Pancreas (tissue), 10 donors: ENCODE measurements at regions not wholly inside any gene's neighbourhood (a gene's known extent, or its start where the extent isn't known, plus 50 kb on each side); places are given as distances from the start of the nearest gene placed in this dataset.
A peak's percentile ranks its signal among the peaks of the same experiment; 100 is the strongest.

Experiments used
- ATAC-seq, 4 donors: fragments of 200-7000 bp; cut with Tn5 transposase; one replicate each; pipeline versions ENCODE4 v1.8.0 to v1.9.1; 2020; ENCODE audit warnings: mild to moderate bottlenecking in 4 of 4, moderate library complexity in 4 of 4
- DNase-seq, 6 donors: peaks; one replicate each; pipeline ENCODE4 v3.0.0-alpha.2; 2020
- FAIRE-seq: peaks from 2 replicates; lab custom pipeline; 2012; peaks lifted over from hg19 to GRCh38; lab: Jason Lieb, UNC
- H3K27ac ChIP-seq, 4 donors: fragments of 200-600 bp; sonication (generic); 1 replicate in 3 of 4; 2 replicates in 1 of 4; pipeline versions ENCODE4 v1.5.0 to v1.8.0; 2020
- H3K27me3 ChIP-seq, 4 donors: fragments of 200-600 bp; one replicate each; pipeline ENCODE4 v1.8.0; 2021
- H3K36me3 ChIP-seq, 3 donors: fragments of 200-600 bp; sonication (generic) in 1 of 3; one replicate each; pipeline versions ENCODE4 v1.5.0 to v1.8.0; 2020 to 2021
- H3K4me1 ChIP-seq, 3 donors: fragments of 200-600 bp; one replicate each; pipeline ENCODE4 v1.8.0; 2021
- H3K4me3 ChIP-seq, 4 donors: fragments of 200-600 bp; sonication (generic) in 2 of 4; one replicate each; pipeline versions ENCODE4 v1.5.0 to v1.8.0; 2020 to 2021
- H3K9me3 ChIP-seq, 4 donors: fragments of 200-600 bp; one replicate each; pipeline ENCODE4 v1.8.0; 2021
- WGBS, 2 donors: extraction: QIAGEN DNeasy Blood & Tissue Kit; methylation state at CpG; one replicate each; pipeline ENCODE4 v1.1.7; 2013; 5-methylcytosine and 5-hydroxymethylcytosine counted together
- intact Hi-C, 3 donors: fragments of 100-400 bp; cut with DNase I; formaldehyde crosslinking; loops; one replicate each; pipeline versions ENCODE4 v1.11.1 to v1.14.2; 2022
- TF ChIP-seq, protein P1 (sequence below), 4 donors: fragments of 200-600 bp; sonication (generic) in 3 of 4; IDR thresholded peaks; one replicate each; pipeline versions ENCODE4 v1.5.0 to v1.8.0; 2021; ENCODE audit warnings: antibody characterized with exemption in 4 of 4
- donor health status: healthy with polysubstance abuse.
- donor health status: DM: no; HTN: no; CAD: no; lungs with moderate emphysema.
- donor health status: DM: no; HTN: no; CAD: no.
- donor health status: control.
- donor health status: control.
- donor health status: Bipolar disorder and iron deficiency.
- donor health status: DM: yes; HTN: yes; CAD: no.
- donor health status: DM: no; HTN: no; CAD: no.
- donor health status: DM: no; HTN: no; CAD: no.
- donor health status: DM: yes; HTN: yes; CAD: no.

DNA sequence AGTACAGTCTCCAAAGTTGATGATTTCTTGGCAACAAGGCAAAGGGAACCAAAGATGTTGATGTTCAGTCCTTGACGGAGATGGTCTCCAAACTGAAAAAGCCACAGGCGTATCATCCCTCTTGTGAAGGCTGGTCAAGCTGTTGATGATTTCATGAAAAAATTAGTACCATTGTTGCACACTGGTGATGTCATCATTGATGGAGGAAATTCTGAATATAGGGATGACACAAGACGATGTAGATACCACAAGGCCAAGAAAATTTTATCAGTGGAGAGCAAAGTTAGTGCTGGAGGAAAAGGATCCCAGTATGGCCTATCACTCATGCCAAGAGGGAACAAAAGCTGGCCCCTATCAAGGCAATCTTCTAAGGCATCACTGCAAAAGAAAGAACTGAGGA, 88.7 kb upstream of the KRR1 start:
- FAIRE-seq (no peak), DNase-seq (no peak), ATAC-seq (no peak)
- no peaks in the 10 kb centered on the region for H3K4me1 ChIP-seq
- TF ChIP-seq, protein P1, sequence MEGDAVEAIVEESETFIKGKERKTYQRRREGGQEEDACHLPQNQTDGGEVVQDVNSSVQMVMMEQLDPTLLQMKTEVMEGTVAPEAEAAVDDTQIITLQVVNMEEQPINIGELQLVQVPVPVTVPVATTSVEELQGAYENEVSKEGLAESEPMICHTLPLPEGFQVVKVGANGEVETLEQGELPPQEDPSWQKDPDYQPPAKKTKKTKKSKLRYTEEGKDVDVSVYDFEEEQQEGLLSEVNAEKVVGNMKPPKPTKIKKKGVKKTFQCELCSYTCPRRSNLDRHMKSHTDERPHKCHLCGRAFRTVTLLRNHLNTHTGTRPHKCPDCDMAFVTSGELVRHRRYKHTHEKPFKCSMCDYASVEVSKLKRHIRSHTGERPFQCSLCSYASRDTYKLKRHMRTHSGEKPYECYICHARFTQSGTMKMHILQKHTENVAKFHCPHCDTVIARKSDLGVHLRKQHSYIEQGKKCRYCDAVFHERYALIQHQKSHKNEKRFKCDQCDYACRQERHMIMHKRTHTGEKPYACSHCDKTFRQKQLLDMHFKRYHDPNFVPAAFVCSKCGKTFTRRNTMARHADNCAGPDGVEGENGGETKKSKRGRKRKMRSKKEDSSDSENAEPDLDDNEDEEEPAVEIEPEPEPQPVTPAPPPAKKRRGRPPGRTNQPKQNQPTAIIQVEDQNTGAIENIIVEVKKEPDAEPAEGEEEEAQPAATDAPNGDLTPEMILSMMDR (IDR thresholded peaks at IDR 0.05), result no peak
- H3K27me3 ChIP-seq, result no peaks in the 10 kb centered on the region
- intact Hi-C loops, result no loop called here
- no peaks in the 10 kb centered on the region for H3K9me3 ChIP-seq
- WGBS, 2 donors, result 92 to 94% methylated on average over 3 of the region's 3 CpGs
- H3K27ac ChIP-seq, result no peak overlapping the region
- H3K4me3 ChIP-seq, result no peak overlapping the region
- H3K36me3 ChIP-seq, result no peaks in the 10 kb centered on the region

DNA sequence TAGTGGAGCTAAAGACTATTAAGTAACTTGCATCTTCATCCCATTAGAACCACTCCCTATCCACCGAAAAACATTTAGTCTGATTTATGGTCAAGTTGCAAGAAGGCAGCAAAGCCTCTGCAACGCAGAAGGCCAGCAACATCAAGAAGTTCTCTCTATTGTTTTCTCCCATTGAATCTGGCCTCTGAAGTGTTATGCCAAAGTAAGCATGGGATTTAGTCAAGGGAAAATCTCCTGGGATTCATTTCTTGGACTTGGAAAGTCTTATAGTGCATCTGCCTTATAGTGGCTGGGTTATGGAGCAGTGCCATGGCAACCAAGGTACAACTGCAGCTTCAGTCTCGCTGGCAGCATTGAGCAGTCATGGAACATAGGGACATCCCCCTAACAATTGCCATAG, 87.7 kb upstream of the KRR1 start:
- intact Hi-C loops, result no loop called here
- FAIRE-seq (no peak), ATAC-seq (no peak), DNase-seq (no peak)
- Histone ChIP-seq H3K4me1 (no peaks in the 10 kb centered on the region), H3K27me3 (no peaks in the 10 kb centered on the region), H3K9me3 (no peaks in the 10 kb centered on the region), H3K36me3 (no peaks in the 10 kb centered on the region), H3K4me3 (no peak overlapping the region), H3K27ac (no peak overlapping the region)
- WGBS, 2 donors, result 94 to 95% methylated on average over 3 of the region's 3 CpGs
- TF ChIP-seq, protein P1 (IDR thresholded peaks at IDR 0.05), result no peak

- Histone ChIP-seq H3K36me3 (no peaks in the 10 kb centered on the region), H3K9me3 (no peaks in the 10 kb centered on the region), H3K27ac (no peak overlapping the region), H3K4me3 (no peak overlapping the region), H3K27me3 (no peaks in the 10 kb centered on the region), H3K4me1 (peaks cover 0 to 9% (median 3%) of the 10 kb centered on the region in 3 donors)
- ATAC-seq, result no peak
- WGBS, 2 donors, result 40 to 45% methylated on average over 1 of the region's 1 CpG
- intact Hi-C loops, result no loop called here
- TF ChIP-seq, protein P1 (IDR thresholded peaks at IDR 0.05), result no peak
- FAIRE-seq, result no peak
- no peak for DNase-seq
These were observed 85.0 kb upstream of the KRR1 start for GRCh38 chr12:75596406-75596805.

DNA sequence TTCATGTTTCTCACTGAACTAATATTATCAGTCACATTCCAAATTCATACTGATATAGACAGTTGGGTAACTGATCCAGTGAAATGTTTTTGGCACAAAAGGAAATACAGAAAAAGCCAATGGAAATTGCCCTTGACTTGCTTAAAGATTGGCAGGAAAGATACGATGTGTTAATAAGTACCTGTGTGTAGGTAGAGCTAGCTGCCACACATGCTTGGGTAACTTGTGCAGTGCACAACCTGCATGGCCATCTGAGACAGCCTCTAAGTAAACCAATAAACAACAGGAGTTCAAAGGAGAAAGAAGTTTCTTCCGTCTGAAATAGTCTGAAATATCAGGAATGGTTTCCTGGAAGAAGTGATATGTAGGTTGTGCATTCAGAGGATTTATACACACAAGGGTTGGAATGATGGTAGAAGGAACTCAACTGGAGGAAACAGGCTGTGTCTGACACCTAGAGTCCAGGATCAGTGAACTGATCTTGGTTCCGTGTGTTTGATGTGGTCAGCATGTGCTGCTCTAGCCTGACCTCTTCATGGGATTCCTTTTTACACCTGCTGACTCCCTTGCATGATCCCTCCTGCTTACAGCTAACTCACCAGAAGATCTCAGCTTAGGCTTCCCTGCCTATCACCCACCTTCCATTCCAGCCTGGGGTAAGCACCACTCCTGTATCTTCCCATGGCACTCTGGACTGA, 81.4 kb upstream of the KRR1 start:
- Histone ChIP-seq H3K4me3 (no peak overlapping the region), H3K4me1 (peaks cover 0 to 10% (median 3%) of the 10 kb centered on the region in 3 donors), H3K9me3 (no peaks in the 10 kb centered on the region), H3K36me3 (no peaks in the 10 kb centered on the region), H3K27ac (no peak overlapping the region), H3K27me3 (no peaks in the 10 kb centered on the region)
- WGBS, 2 donors, result 22 to 39% methylated on average over 3 of the region's 3 CpGs
- TF ChIP-seq, protein P1 (IDR thresholded peaks at IDR 0.05), result no peak
- DNase-seq (no peak), ATAC-seq (peak in 3 of 4 donors; percentile 63 to 82 (median 77)), FAIRE-seq (no peak)
- intact Hi-C loops, result no loop called here

DNA sequence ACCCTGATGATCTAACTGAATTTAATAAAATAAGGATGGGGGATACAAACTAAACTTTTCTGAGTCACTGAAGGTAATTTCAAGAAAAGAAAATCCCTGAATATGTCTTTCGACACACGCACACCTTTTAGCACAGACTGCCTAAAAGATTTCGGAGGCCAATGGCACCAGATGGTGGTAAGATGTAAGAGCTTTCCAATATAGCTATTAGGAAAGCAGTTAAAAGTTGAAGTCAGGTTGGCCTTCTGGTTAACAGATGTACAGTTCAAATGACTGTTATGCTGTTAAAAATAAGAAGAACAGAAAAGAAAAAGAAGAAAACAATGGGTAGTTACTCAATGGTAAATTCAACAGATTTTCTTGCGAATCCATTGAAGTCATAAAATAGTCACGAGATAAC, 80.7 kb upstream of the KRR1 start:
- TF ChIP-seq, protein P1 (IDR thresholded peaks at IDR 0.05), result no peak
- ATAC-seq, result no peak
- H3K27me3 ChIP-seq, result no peaks in the 10 kb centered on the region
- no peaks in the 10 kb centered on the region for H3K9me3 ChIP-seq
- no peak overlapping the region for H3K4me3 ChIP-seq
- FAIRE-seq, result no peak
- WGBS, 2 donors, result 76 to 81% methylated on average over 5 of the region's 5 CpGs
- no peak overlapping the region for H3K27ac ChIP-seq
- no peaks in the 10 kb centered on the region for H3K36me3 ChIP-seq
- intact Hi-C loops, result no loop called here
- H3K4me1 ChIP-seq, result peaks cover 0 to 10% (median 3%) of the 10 kb centered on the region in 3 donors
- no peak for DNase-seq
